GM12878 (cell line): ENCODE measurements at regions not wholly inside any gene's neighbourhood (a gene's known extent, or its start where the extent isn't known, plus 50 kb on each side); places are given as distances from the start of the nearest gene placed in this dataset.

Experiments
- ATF2 ChIP-seq: IDR thresholded peaks from 2 replicates; pipeline ENCODE4 v1.6.1; 2012; ENCODE audit warnings: low read length, inconsistent platforms
- ATF7 ChIP-seq: fragments of 450-650 bp; IDR thresholded peaks from 2 replicates; pipeline ENCODE4 v1.6.1; 2016; ENCODE audit warnings: low read depth, mild to moderate bottlenecking
- BCL3 ChIP-seq: IDR thresholded peaks from 2 replicates; pipeline ENCODE4 v1.6.1; 2011; ENCODE audit warnings: borderline replicate concordance, low read depth, mild to moderate bottlenecking, moderate library complexity, low read length; ENCODE audit not compliant: insufficient read depth, poor library complexity, severe bottlenecking
- CHD4 ChIP-seq: fragments of 200-600 bp; sonication (generic); IDR thresholded peaks from 2 replicates; pipeline ENCODE4 v1.6.1; 2016; ENCODE audit warnings: mild to moderate bottlenecking
- FOXK2 ChIP-seq: fragments of 450-650 bp; IDR thresholded peaks from 2 replicates; pipeline ENCODE4 v1.6.1; 2017; ENCODE audit warnings: mild to moderate bottlenecking, moderate library complexity
- IRF4 ChIP-seq: IDR thresholded peaks from 2 replicates; pipeline ENCODE4 v1.6.1; 2011; ENCODE audit warnings: low read depth, low read length
- KLF5 ChIP-seq: fragments of 450-650 bp; IDR thresholded peaks from 2 replicates; pipeline ENCODE4 v1.6.1; 2014; ENCODE audit warnings: mild to moderate bottlenecking; ENCODE audit not compliant: partially characterized antibody
- LARP7 ChIP-seq: fragments of 450-650 bp; IDR thresholded peaks from 2 replicates; pipeline ENCODE4 v1.6.1; 2017; ENCODE audit warnings: mild to moderate bottlenecking
- MEF2A ChIP-seq: IDR thresholded peaks from 2 replicates; pipeline ENCODE4 v1.6.1; 2011; ENCODE audit warnings: low read depth, mild to moderate bottlenecking, low read length, moderate library complexity; ENCODE audit not compliant: insufficient read depth
- MLLT1 ChIP-seq: fragments of 450-650 bp; IDR thresholded peaks from 2 replicates; pipeline ENCODE4 v1.6.1; 2016; ENCODE audit warnings: mild to moderate bottlenecking
- NR2C1 ChIP-seq: fragments of 450-650 bp; IDR thresholded peaks from 2 replicates; pipeline ENCODE4 v1.6.1; 2017; ENCODE audit warnings: antibody characterized with exemption, mild to moderate bottlenecking, moderate library complexity
- NR2F1 ChIP-seq: fragments of 450-650 bp; conservative IDR thresholded peaks from 2 replicates; pipeline ENCODE4 v1.6.1; 2017; ENCODE audit warnings: mild to moderate bottlenecking
- POLR2AphosphoS2 ChIP-seq: IDR thresholded peaks from 2 replicates; pipeline ENCODE4 v1.6.1; 2011; ENCODE audit warnings: low read depth, mild to moderate bottlenecking, low read length, improper control_type of control experiment, moderate library complexity
- POLR2AphosphoS5 ChIP-seq: IDR thresholded peaks from 2 replicates; pipeline ENCODE4 v1.6.1; 2011; ENCODE audit warnings: mild to moderate bottlenecking, low read length, inconsistent platforms
- RCOR1 ChIP-seq: conservative IDR thresholded peaks from 2 replicates; pipeline ENCODE4 v1.6.1; 2012; ENCODE audit warnings: low read depth, low read length, improper control_type of control experiment
- RELB ChIP-seq: fragments of 450-650 bp; IDR thresholded peaks from 2 replicates; pipeline ENCODE4 v1.6.1; 2017; ENCODE audit warnings: low read depth, mild to moderate bottlenecking, moderate library complexity
- SIX5 ChIP-seq: IDR thresholded peaks from 2 replicates; pipeline ENCODE4 v1.6.1; 2011; ENCODE audit warnings: mild to moderate bottlenecking, low read depth, low read length, moderate library complexity; ENCODE audit not compliant: severe bottlenecking
- SREBF2 ChIP-seq: IDR thresholded peaks from 2 replicates; pipeline ENCODE4 v1.6.1; 2012; ENCODE audit warnings: mild to moderate bottlenecking, low read length
- SRF ChIP-seq, 2 experiments: IDR thresholded peaks; 2 replicates each; pipeline ENCODE4 v1.6.1; 2011; ENCODE audit warnings: low read depth in 2 of 2, low read length in 2 of 2, mild to moderate bottlenecking in 1 of 2, moderate library complexity in 1 of 2
- TAF1 ChIP-seq: IDR thresholded peaks from 2 replicates; pipeline ENCODE4 v1.6.1; 2011; ENCODE audit warnings: mild to moderate bottlenecking, low read depth, low read length, borderline replicate concordance
- TCF12 ChIP-seq: IDR thresholded peaks from 2 replicates; pipeline ENCODE4 v1.6.1; 2011; ENCODE audit warnings: low read depth, mild to moderate bottlenecking, low read length
- USF1 ChIP-seq: IDR thresholded peaks from 2 replicates; pipeline ENCODE4 v1.6.1; 2011; ENCODE audit warnings: borderline replicate concordance, low read depth, mild to moderate bottlenecking, moderate library complexity, mixed read lengths, low read length; ENCODE audit not compliant: insufficient read depth; ENCODE audit errors: extremely low read length
- YBX1 ChIP-seq: fragments of 450-650 bp; IDR thresholded peaks from 2 replicates; pipeline ENCODE4 v1.6.1; 2016; ENCODE audit warnings: antibody characterized with exemption
- YY1 ChIP-seq: IDR thresholded peaks from 2 replicates; pipeline ENCODE4 v1.6.1; 2011; ENCODE audit warnings: low read depth, mild to moderate bottlenecking, low read length
- ZBED1 ChIP-seq: IDR thresholded peaks from 2 replicates; pipeline ENCODE4 v1.6.1; 2016; ENCODE audit warnings: borderline replicate concordance
- ZNF24 ChIP-seq: fragments of 450-650 bp; IDR thresholded peaks from 2 replicates; pipeline ENCODE4 v1.6.1; 2017; ENCODE audit warnings: antibody characterized with exemption, mild to moderate bottlenecking
- ZNF274 ChIP-seq: IDR thresholded peaks from one replicate; pipeline ENCODE4 v1.8.0; 2011; ENCODE audit not compliant: insufficient read length, insufficient read depth
- ZNF384 ChIP-seq: IDR thresholded peaks from 2 replicates; pipeline ENCODE4 v1.6.1; 2012; ENCODE audit warnings: low read depth, mild to moderate bottlenecking, low read length, improper control_type of control experiment, borderline replicate concordance

GRCh38 chr7:30214651-30215137 lies 69.7 kb upstream of the ZNRF2 start (continued):
- TF ChIP-seq NR2F1 (peak; percentile 66; the same call in 1 of the 2 replicates), POLR2AphosphoS5 (no peak), BCL3 (no peak), FOXK2 (no peak), USF1 (no peak), SREBF2 (peak; percentile 64), IRF4 (no peak), CHD4 (no peak), ATF2 (no peak), YY1 (no peak), TCF12 (0 out of 2 replicates have a peak, but pooled peaks have one; percentile 23), ZBED1 (no peak), MEF2A (no peak), ZNF274 (no peak), ZNF384 (no peak), POLR2AphosphoS2 (no peak), NR2C1 (no peak), SIX5 (no peak), KLF5 (no peak), RELB (peak; percentile 97), TAF1 (no peak), YBX1 (no peak), SRF (IDR thresholded peaks at IDR 0.05; ENCODE audit: low read depth in 2 of 2, low read length in 2 of 2) (no peak), LARP7 (peak; percentile 60), ZNF24 (peak; percentile 85), MLLT1 (peak; percentile 52; the same call in 1 of the 2 replicates), RCOR1 (no peak), ATF7 (peak; percentile 54)
